GM21737 (cell line): ENCODE measurements at regions not wholly inside any gene's neighbourhood (a gene's known extent, or its start where the extent isn't known, plus 50 kb on each side); places are given as distances from the start of the nearest gene placed in this dataset.

Experiments used
- ATAC-seq: cut with Tn5 transposase; IDR thresholded peaks from one replicate; pipeline ENCODE4 v1.9.1; 2021; ENCODE audit warnings: mild to moderate bottlenecking, moderate library complexity; ENCODE audit not compliant: unreplicated experiment

DNA sequence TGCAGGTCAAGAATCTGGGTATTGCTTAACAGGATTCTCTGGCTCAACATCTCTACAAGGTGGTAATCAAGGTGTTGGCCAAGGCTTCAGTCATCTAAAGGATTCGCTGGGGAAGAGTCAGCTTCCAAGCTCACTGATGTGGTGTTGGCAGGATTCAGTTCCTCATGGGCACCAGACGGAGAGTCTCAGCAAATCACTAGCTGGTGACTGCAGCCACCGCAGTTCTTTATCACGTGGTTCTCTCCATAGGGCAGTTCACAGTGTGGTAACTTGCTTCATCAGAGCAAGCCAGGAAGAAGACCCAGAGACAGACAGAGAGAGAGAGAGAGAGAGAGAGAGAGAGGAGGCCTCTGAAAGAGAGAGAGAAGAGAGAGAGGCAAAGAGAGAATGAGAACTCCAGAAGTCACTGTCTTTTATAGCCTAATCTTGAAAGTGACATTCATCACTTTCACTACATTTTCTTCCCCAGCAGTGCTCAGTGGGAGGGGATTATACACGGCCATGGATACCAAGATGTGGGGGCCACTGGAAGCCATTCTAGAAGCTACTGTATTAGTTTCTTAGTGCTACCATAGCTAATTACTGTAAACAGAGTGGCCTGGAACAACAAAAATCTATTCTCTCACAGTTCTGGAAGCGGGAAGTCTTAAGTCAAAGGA, 109.2 kb upstream of the SMIM23 start:
- no peak for ATAC-seq

DNA sequence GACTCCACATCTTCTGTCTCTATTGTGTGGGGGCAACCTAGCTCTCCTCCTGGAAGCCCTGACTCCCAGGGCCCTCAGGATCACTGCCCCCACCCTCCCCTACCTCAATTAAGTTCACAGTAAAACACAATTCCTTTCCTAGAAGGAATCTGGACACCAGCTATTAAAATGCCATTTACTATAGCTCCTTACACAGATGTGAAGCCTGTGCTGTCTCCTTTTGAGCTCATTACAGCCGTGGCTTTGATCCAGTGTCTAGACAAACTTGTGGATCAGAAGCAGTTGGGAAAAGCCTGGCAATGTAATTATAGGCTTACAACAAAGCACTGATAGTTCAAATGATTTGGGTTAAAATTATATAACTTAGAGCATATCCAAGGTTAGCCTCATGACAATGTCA, 107.0 kb upstream of the SMIM23 start:
- ATAC-seq = no peak

DNA sequence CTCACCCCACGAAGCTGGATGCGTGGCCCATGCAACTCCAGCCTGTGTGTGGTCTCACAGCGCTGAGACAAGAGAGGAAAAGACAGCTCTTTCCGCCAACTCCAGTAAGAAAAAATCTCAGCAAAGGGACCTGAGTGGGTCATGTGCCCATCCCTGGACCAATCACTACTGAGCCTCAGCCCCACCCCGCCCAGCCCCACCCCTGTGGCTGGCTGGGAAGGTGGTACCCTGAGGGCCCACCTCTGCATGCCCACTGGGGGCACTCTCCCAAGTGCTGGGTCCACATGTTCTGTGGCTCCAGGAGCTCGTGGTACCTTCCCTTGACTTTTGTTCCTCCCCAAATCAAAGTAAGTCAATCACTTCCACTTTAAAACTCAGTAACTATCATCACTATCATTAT, 105.1 kb upstream of the SMIM23 start:
- no peak for ATAC-seq

DNA sequence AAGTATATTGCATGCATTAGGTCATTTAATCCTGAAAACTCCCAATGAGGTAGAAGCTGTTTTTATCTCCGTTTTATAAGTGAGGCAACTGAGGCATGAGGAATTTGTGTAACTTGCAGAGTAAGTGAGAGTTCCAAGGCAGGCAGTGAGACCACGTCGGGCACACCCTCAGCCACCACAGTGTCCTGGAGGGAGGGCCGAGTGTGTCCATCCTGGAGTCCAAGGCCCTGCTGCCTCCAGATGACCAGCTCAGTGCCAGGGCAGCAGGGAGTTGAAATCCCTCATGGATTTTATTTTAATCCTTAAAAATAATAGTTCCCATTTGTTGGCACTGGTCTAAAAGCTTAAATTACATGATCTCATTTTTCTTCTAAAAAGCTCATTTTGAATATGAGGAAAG, 104.6 kb upstream of the SMIM23 start:
- ATAC-seq = no peak

DNA sequence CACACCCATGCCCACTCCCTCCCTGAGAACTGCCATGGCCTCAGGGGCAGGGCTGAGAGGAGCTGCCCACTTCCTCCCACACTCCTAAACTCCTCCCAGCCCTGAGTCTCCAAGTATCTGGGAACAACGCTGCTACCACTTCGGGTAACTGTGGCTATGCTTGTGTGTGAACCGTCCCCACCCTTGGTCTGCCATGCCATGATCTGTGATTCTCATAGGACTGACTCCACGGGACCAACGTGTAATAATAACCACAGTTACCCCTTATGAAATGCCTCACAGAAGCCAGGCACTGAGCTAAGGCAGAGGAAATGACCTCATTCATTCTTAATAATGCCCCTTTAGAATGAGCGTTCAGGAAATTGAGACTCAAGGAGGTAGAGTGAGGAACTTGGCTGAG, 103.9 kb upstream of the SMIM23 start:
- no peak for ATAC-seq

DNA sequence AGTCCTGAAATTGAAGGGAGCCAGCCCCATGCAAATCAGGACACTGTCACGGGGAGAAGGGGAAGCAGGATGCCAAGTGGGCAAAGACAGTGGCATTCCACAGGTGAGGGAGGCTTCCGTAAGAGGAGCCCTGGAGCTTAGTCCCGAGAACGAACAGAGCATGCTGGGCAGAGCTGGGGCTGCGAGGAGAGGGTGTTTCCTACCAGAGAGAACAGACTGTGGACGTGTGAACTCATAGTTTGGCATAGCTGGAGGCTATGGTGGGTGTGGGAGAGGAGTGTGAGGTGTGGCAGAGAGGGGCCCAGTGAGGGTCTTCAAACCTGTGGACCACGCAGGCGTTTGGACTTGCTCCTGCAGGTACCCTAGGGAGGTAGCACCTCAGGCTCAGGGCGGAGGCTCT, 102.8 kb upstream of the SMIM23 start:
- no peak for ATAC-seq

DNA sequence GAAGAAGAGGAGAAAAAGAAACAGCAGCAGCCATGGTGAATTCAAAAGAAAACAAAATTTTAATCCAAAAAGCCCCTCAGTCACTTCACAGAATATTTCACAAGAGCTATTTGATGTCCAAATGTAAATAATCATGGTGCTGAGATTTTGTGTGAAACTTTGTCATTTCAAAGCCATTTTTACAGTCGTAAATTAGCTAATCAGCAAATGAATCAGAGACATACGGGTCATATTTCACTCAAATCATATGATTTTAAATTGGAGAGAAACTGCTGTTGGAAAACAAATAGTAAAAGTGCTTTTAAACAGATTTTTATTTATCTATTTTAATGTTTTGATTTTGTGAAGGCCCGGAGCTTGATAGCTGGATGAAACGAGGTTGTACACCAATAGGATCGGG, 101.4 kb upstream of the SMIM23 start:
- ATAC-seq = no peak

DNA sequence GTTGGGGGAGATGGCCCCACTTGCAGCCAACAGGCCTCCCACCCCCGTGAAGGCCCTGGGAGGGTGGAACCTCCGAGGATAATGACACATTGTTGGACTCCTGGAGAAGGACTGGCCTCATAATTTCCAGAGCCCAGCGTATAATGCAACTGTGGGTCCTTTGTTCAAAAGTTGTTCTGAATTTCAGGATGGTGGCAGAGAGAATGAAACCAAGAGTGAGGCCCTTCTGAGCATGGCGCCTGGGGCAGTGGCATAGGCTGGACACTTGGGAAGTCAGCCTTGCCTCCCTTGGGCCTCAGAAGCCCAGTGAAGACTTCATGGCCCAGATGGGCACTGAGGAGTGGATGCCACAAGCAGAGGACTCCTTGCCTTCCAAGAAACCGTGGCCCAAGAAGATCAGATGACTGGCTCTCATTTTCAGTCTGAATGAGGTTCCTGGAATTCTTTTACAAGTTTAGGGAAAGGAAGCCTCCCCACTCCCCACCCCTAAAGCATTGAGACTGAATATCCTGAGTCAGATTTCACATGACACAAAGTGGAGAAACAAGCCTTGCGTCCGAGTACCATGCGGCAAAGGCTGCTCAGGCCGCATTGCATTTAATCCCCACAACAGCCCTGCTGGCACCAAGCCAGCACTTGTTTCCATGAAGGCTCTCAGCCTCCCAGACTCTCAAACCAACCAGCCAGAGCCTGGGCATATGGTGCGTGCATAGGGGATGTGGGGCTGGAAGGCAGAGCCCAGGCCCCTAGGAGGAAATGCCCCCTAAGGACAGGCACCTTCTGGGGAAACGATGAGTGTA, 96.7 kb upstream of the SMIM23 start:
- ATAC-seq = no peak

DNA sequence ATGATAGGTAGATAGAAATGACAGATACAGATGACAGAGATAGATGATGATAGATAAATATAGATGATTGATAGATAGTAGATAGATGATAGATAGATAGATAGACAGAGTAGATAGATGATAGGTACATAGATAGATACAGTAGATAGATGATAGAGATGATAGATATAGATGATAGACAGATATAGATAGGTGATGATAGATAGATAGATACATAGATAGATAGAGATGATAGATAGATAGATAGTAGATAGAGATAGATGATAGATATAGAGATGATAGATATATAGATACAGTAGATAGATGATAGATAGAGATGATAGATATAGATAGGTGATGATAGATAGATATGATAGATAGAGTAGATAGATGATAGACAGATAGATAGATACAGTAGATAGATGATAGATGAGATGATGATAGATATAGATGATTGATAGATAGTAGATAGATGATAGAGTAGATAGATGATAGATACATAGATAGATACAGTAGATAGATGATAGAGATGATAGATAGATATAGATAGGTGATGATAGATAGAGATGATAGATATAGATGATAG, 95.7 kb upstream of the SMIM23 start:
- ATAC-seq = no peak

DNA sequence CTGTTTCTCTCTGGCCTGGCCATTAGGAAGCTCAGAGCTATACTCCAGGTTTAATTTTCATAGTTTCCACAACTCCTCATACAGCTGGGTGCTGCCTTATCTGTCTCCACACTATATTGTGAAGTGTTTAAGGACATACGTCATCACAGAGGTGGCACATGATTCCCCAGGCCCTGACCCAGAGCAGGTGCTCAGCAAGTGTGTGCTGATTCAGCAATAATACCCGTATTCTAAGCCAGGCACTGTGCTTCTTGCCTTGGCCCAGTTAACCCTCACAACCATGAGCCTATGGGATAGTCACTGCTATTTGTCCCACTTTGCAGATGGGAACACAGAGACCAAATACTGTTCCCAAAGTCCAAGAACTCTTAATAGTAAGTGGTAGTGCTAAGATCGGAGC, 93.5 kb upstream of the SMIM23 start:
- ATAC-seq = no peak

DNA sequence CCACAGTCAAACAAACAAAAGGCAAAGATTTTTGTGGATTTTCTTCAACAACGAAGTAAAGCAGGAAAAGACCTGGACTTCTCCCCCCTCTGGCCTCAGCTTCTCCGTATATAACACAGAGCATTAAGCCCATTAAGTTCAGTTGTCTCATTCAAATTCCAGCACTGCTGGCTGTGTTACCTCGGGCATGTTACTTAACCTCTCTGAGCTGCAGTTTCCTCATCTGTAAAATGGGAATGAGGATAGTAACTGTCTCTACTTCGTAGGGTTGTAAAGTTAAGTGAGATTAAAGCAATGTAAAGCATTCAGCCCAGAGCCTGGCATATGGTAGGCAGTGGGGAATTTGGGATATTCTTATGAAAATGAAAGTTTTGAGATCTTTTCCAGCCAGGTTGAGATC, 92.7 kb upstream of the SMIM23 start:
- no peak for ATAC-seq

DNA sequence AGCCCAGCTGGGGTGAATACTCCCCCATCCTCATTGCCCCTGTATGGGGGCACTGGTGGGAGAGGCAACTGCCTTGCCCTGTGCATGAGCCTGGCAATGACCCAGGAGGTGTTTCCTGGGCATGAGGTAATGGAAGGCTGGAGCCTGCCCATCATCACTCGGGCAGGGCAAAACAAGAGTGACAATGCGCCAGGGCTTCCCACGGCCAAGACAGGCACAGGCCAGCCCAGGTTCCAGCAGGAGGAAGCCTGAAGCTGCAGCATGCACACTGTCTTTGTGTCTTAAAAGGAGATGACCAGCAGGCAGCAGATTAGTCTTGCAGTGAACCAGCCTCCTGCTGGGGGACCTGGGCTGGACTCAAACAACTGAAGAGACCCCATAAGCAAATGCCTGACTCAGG, 92.2 kb upstream of the SMIM23 start:
- ATAC-seq = no peak

DNA sequence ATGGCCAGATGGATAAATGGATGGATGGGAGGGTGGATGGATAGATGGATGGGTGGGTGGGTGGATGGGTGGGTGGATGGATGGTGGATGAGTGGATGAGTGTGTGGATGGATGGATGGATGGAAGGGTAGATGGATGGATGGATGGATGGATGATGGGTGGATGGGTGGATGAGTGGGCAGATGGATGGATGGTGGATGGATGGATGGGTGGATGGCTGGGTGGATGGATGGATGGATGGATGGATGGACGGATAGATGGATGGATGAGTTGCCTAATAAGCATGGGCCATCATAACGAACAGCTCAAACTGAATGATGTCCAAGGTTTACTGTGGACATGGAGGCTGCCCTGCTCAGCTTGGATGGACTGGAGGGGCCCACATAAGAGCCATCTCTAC, 89.8 kb upstream of the SMIM23 start:
- ATAC-seq = no peak

DNA sequence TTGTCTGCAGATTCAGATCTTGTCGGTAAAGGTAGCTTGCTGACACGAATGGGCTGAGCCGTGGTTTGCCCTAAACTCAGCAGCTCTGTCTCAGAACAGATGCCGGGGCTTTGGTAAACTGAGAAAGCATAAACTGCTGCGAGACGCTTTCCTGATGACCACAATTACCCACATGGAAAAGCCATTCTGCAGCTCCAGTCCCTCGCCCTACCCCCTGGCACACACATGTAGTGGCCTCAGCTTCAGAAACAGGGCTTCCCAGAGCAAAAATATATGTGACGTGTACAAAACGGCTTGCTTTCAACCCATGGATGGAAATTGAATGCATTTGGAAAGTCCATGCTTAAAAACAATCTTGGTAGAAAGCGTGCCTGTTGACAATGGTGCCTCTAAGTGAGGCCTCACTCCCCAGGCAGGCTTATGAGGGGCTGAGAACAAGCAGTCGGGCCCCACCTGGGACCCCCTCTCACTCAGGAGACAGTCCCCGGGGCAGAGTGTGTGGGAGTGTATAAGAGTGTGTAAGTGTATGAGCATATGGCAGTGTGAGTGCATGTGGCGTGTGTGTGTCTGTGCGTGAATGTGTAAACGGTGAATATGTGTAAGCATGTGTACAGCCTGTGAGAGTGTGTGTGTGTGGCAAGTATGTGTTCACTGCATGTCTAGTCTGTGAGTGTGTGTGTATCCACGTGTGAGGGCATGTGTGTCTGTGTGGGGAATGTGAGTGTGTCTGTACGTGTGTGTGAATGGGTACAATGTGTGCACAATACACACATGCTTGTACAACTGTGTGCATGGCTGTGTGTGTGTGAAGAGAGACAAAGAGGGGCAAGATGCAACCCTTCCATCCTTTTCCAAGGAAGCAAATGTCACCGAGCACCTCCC, 88.2 kb upstream of the SMIM23 start:
- ATAC-seq = no peak

DNA sequence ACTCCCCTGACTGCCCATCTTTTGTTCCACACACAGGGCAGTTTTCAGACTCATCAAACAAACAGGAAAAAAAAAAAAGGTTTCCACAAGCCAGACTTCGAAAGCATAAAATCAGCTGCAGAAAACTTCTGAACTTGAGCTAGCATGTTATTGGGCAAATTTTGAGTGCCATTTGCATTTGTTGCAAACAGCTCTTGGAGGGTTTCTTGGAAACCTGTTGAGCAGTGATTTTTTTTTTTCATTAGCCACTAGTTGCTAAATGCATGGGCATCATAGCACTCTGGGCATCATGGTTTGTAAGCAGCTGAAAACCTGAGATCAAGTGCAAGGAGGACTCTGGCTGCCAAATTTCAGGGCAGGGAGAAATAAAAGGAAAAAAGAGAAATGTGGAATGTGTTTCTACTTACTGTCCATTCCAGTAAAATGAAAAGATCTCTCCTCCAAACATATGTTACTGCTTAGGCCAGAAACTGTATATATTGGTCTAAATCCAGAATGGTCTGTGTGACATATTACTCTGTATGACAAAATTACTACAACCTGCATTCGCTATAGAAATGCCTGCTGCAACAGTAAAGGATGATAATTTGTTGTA, 85.2 kb upstream of the SMIM23 start:
- ATAC-seq = no peak

DNA sequence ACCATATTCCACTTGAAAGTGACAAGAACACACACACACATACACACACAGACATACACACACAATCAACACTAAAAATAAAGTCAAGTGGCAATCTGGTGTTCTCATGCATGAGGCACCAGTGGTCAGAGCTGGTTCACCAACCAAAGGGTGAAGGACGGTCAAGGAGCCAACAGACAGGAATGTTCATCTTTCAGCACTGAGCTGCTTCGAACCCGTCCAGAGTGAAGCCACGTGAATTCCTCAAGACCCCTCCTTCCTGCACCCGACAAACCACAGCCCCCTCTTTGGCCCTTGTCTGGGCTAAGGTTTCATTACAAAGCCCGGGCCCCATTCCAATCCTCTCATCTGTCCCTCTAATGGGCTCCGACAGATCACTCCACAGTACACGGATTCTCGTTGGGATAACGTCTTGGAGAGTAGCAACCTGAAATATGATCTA, 84.5 kb upstream of the SMIM23 start:
- ATAC-seq = no peak

DNA sequence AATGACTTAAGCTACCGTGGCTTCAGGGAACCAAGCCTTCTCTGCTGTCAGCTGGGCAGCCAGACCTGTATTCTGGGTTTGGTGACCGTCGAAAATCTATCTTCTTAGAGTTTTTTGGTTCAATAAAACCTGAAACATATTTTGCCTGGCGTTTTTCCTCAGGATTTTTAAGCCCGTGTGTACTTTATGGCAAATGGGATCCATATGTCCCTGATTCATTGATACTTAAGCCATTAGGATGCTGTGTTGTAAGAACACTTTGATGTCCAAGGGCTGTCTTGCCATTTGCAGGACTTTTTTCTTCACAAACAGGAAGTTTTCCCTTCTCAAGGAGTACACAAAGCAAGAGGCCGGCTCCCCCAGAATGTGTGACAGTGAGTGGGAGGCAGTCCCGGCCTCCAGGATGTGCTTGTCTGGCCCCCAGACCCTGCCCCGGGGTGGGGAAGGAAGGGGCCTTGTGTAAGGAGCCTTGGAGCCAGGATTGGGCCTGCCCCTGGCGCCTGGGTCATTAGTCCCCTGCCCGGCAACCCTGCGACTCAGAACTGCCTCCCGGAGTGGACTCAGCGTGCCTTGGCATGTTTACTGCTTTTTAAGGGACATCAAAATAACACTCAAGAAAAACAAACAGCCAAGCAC, 83.4 kb upstream of the SMIM23 start:
- no peak for ATAC-seq

DNA sequence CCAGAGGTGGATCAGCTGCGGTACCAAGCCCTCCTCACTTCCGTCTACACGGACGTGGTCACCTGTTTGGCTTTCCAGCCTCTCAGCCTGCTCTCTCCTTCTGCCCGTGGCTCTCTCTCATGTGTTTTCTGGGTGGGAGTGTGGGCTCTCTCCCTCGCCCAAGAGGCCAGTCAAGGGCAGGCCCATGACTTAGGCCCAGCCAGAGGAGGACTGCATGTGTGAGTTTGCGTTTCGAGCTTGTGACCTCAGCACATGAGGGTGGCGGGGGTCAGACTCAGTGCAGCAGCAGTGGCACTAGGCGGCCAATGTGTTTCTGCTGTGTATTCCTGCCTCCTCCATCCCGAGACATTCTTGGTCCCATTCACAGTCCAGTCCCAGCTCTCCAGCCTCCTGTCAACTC, 82.5 kb upstream of the SMIM23 start:
- ATAC-seq = no peak

DNA sequence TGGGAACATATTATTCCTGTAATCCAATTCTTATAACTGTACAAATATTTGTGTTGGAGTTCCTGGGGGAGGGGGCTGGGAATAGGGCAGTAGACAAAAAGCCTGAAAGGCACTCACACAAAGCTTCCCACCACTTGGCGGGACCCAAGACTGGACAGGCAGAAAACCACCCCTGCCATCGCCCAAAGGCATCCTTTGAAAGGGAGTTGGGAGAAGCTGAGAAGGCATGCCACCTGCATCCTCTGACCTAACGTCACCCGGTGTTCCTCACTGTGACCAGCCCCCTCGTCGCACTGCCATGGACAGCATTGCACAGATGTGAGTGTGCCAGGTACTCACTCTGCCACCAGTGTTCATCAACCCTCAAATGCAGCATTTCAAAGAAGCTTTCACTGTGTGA, 80.6 kb upstream of the SMIM23 start:
- ATAC-seq = no peak

DNA sequence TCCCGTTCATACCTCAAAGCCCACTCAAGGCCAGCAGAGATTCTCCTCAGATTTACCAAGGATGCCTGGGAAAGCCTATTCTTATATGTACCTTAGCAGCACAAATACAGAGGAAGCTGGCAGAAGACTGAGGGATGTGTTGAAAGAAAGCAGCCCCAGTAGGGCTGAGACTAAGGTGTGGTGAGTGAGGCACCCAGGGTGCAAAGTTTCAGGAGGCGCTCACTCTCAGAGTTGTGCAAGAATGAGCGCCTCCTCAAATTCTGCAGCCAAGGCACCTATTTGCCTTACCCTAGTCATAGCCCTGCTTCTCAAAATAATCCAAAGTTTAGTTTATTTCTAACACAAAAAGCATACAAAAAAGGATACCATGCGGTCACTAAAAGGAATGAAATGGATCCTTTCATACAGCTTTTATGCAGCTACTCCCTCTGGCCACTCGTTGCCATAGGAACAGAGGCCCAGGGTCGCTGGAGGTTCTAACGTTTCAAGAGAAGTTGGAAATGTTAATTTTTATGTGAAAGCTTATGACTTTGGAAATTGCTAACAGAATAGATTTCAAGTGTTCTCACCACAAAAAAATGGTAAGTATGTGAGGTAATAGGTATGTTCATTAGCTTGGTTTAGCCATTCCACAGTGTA, 79.7 kb upstream of the SMIM23 start:
- ATAC-seq = no peak
